OCI-LY3 (cell line): ENCODE measurements at regions not wholly inside any gene's neighbourhood (a gene's known extent, or its start where the extent isn't known, plus 50 kb on each side); places are given as distances from the start of the nearest gene placed in this dataset.

Experiments used
- EZH2phosphoT487 ChIP-seq: fragments of 200-600 bp; shearing (Covaris generic); IDR thresholded peaks from 2 replicates; pipeline ENCODE4 v1.6.1; 2018; ENCODE audit warnings: antibody characterized with exemption, mixed run types, low read depth
- TF ChIP-seq, protein P1 (sequence below): fragments of 200-600, 300-600 bp; sonication (generic); IDR thresholded peaks from 2 replicates; pipeline ENCODE4 v1.5.1; 2014; ENCODE audit warnings: antibody characterized with exemption, low read length, low read depth

DNA sequence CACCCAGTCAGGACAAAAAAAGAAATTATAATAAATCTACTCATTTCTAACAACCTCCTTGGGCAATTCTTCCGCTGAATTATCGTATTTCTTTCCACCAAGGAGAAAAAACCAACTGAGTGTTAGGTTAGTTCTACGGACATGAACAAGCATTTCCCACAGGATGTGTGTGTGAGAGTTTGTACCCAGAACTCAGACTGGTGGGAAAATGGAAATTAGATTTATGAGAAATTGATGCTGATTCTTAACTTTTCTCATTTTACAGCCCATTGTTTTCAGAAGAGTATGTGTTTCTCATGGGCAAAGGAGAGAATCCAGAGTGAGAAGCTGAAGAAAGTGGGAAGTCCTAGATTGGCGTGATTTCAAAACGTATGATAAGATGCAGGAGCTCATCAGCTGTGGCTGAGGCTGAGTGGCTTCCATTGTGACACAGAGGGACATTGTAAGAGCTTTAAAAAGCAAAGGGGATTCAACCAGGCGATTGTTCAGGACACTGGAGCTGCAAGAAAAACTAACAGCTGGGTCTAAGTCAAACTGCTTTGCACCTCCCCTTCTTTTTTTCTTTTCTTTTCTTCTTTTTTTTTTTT, 184.7 kb upstream of the ARGLU1 start:
- no peak for TF ChIP-seq EZH2phosphoT487
- TF ChIP-seq, protein P1, sequence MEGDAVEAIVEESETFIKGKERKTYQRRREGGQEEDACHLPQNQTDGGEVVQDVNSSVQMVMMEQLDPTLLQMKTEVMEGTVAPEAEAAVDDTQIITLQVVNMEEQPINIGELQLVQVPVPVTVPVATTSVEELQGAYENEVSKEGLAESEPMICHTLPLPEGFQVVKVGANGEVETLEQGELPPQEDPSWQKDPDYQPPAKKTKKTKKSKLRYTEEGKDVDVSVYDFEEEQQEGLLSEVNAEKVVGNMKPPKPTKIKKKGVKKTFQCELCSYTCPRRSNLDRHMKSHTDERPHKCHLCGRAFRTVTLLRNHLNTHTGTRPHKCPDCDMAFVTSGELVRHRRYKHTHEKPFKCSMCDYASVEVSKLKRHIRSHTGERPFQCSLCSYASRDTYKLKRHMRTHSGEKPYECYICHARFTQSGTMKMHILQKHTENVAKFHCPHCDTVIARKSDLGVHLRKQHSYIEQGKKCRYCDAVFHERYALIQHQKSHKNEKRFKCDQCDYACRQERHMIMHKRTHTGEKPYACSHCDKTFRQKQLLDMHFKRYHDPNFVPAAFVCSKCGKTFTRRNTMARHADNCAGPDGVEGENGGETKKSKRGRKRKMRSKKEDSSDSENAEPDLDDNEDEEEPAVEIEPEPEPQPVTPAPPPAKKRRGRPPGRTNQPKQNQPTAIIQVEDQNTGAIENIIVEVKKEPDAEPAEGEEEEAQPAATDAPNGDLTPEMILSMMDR, result no peak
